Fibroblast of lung (primary cell): ENCODE measurements at regions not wholly inside any gene's neighbourhood (a gene's known extent, or its start where the extent isn't known, plus 50 kb on each side); places are given as distances from the start of the nearest gene placed in this dataset.
A peak's percentile ranks its signal among the peaks of the same experiment; 100 is the strongest.

Experiments
- DNase-seq, 2 donors: peaks; one replicate each; pipeline versions ENCODE4 v3.0.0 to v3.0.0-alpha.2; 2010; ENCODE audit warnings: low read depth in 2 of 2
- H2AFZ ChIP-seq: 2 replicates; pipeline ENCODE4 v1.5.1; 2012; ENCODE audit warnings: low read length, control low read depth, inconsistent platforms
- H3K27ac ChIP-seq: 2 replicates; pipeline ENCODE4 v1.5.1; 2011; ENCODE audit warnings: low read length, control low read depth; ENCODE audit not compliant: insufficient read depth
- H3K27me3 ChIP-seq: 2 replicates; pipeline ENCODE4 v1.5.1; 2011; ENCODE audit warnings: mild to moderate bottlenecking, low read length; ENCODE audit not compliant: control insufficient read depth, insufficient read depth
- H3K36me3 ChIP-seq: 2 replicates; pipeline ENCODE4 v1.5.1; 2011; ENCODE audit warnings: low read length; ENCODE audit not compliant: control insufficient read depth, insufficient read depth
- H3K4me1 ChIP-seq: 2 replicates; pipeline ENCODE4 v1.5.1; 2011; ENCODE audit warnings: low read length; ENCODE audit not compliant: control insufficient read depth, insufficient read depth; ENCODE audit errors: extremely low read depth
- H3K4me2 ChIP-seq: 2 replicates; pipeline ENCODE4 v1.5.1; 2011; ENCODE audit warnings: low read length, control low read depth; ENCODE audit not compliant: insufficient read depth; ENCODE audit errors: extremely low read depth
- H3K4me3 ChIP-seq, 4 experiments: fragments of 200-600 bp in 1 of 4; sonication (generic) in 1 of 4; replicated peaks in 1 of 4; 2 replicates each; pipeline ENCODE4 v1.5.1; 2011 to 2016; ENCODE audit warnings: low read length in 4 of 4, low read depth in 3 of 4, mild to moderate bottlenecking in 3 of 4, control low read depth in 2 of 4, inconsistent platforms in 1 of 4, mixed read lengths in 1 of 4; ENCODE audit not compliant: insufficient read depth in 1 of 4; ENCODE audit errors: control extremely low read depth in 1 of 4
- H3K79me2 ChIP-seq: 2 replicates; pipeline ENCODE4 v1.5.1; 2012; ENCODE audit warnings: mild to moderate bottlenecking, low read length, inconsistent platforms; ENCODE audit not compliant: control insufficient read depth, insufficient read depth
- H3K9ac ChIP-seq: 2 replicates; pipeline ENCODE4 v1.5.1; 2011; ENCODE audit warnings: mild to moderate bottlenecking, low read length, control low read depth; ENCODE audit not compliant: insufficient read depth
- H3K9me3 ChIP-seq: 2 replicates; pipeline ENCODE4 v1.5.1; 2012; ENCODE audit warnings: low read depth, low read length; ENCODE audit not compliant: control insufficient read depth, insufficient read depth
- H4K20me1 ChIP-seq: 2 replicates; pipeline ENCODE4 v1.5.1; 2011; ENCODE audit warnings: low read length; ENCODE audit not compliant: control insufficient read depth, insufficient read depth; ENCODE audit errors: extremely low read depth
- CTCF ChIP-seq, 2 donors: IDR thresholded peaks in 1 of 2; conservative IDR thresholded peaks in 1 of 2; 1 replicate in 1 of 2; 2 replicates in 1 of 2; pipeline ENCODE4 v1.5.1; 2011 to 2012; ENCODE audit warnings: low read length in 2 of 2, control low read depth in 1 of 2, inconsistent platforms in 1 of 2, low read depth in 1 of 2, mild to moderate bottlenecking in 1 of 2
- EZH2 ChIP-seq: IDR thresholded peaks from 2 replicates; pipeline ENCODE4 v1.5.1; 2012; ENCODE audit warnings: low read length, control low read depth, mild to moderate bottlenecking; ENCODE audit errors: missing control alignments

- Histone ChIP-seq H3K27ac (peak overlapping the region; percentile 48), H3K4me1 (peaks cover 10% of the 10 kb centered on the region), H3K9me3 (no peaks in the 10 kb centered on the region), H3K4me3 (no peak overlapping the region), H3K27me3 (no peaks in the 10 kb centered on the region), H2AFZ (peak overlapping the region; percentile 68), H3K79me2 (no peaks in the 10 kb centered on the region), H3K9ac (no peak overlapping the region), H3K36me3 (no peaks in the 10 kb centered on the region), H4K20me1 (no peaks in the 10 kb centered on the region), H3K4me2 (peak overlapping the region; percentile 65)
- DNase-seq: peak; percentile 84 to 89
- TF ChIP-seq EZH2 (no peak), CTCF (conservative IDR thresholded peaks at IDR 0.05 in 1 of 2, IDR thresholded peaks at IDR 0.05 in 1 of 2; ENCODE audit: low read depth in 1 of 2, low read length in 2 of 2) (peak; percentile 14 to 23)
These were observed 135.1 kb downstream of the TBXT start for GRCh38 chr6:166032366-166033200.

- no peaks in the 10 kb centered on the region for H3K79me2 ChIP-seq
- H3K4me2 ChIP-seq: no peak overlapping the region
- no peak for TF ChIP-seq CTCF (conservative IDR thresholded peaks at IDR 0.05 in 1 of 2, IDR thresholded peaks at IDR 0.05 in 1 of 2; ENCODE audit: low read depth in 1 of 2, low read length in 2 of 2)
- TF ChIP-seq EZH2: no peak
- no peaks in the 10 kb centered on the region for H3K9me3 ChIP-seq
- H3K27me3 ChIP-seq: no peaks in the 10 kb centered on the region
- H3K4me3 ChIP-seq: no peak overlapping the region
- no peak overlapping the region for H3K9ac ChIP-seq
- H2AFZ ChIP-seq: no peak overlapping the region
- no peak for DNase-seq
- peaks cover 10% of the 10 kb centered on the region for H3K4me1 ChIP-seq
- no peaks in the 10 kb centered on the region for H4K20me1 ChIP-seq
- no peak overlapping the region for H3K27ac ChIP-seq
- H3K36me3 ChIP-seq: no peaks in the 10 kb centered on the region
These were observed 136.4 kb downstream of the TBXT start for GRCh38 chr6:166031275-166031674.

- Histone ChIP-seq H3K27me3 (no peaks in the 10 kb centered on the region), H2AFZ (no peak overlapping the region), H3K79me2 (no peaks in the 10 kb centered on the region), H3K4me1 (peaks cover 21% of the 10 kb centered on the region), H3K4me2 (no peak overlapping the region), H3K4me3 (no peak overlapping the region), H3K27ac (no peak overlapping the region), H3K9me3 (no peaks in the 10 kb centered on the region), H4K20me1 (no peaks in the 10 kb centered on the region), H3K36me3 (no peaks in the 10 kb centered on the region), H3K9ac (no peak overlapping the region)
- DNase-seq: no peak
- TF ChIP-seq EZH2 (no peak), CTCF (conservative IDR thresholded peaks at IDR 0.05 in 1 of 2, IDR thresholded peaks at IDR 0.05 in 1 of 2; ENCODE audit: low read depth in 1 of 2, low read length in 2 of 2) (no peak)
These were observed 138.1 kb downstream of the TBXT start for GRCh38 chr6:166029506-166029905.
